ENCODE measurements at regions not wholly inside any gene's neighbourhood (a gene's known extent, or its start where the extent isn't known, plus 50 kb on each side); places are given as distances from the start of the nearest gene placed in this dataset.

DNA sequence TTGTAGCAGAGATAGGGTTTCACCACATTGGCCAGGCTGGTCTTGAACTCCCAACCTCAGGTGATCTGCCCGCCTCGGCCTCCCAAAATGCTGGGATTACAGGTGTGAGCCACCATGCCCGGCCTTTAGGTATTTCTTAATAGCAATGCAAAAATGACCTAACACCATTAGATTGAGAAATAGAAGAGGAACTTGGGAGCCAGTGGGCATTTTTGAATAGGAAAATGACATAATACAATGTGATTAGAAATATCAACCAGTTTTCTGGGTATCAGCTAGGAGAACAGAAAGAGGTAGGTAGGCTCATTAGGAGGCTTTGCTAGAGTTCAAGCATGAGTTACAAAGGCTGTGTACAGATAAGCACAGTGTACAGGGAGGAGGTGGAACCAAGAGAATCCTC, 101.8 kb upstream of the TBC1D5 start:
- no peaks in the 10 kb centered on the region for H3K27me3 Mint-ChIP-seq
- H3K4me3 Mint-ChIP-seq (ENCODE audit: low read depth) = no peak overlapping the region
- no peak for TF ChIP-seq CTCF (IDR thresholded peaks at IDR 0.05; ENCODE audit: unreplicated experiment)
- H3K4me1 Mint-ChIP-seq (ENCODE audit: low read depth) = peaks cover 3% of the 10 kb centered on the region
- DNase-seq (ENCODE audit: low spot score, unreplicated experiment) = no peak
- H3K9me3 Mint-ChIP-seq (ENCODE audit: low read depth) = no peaks in the 10 kb centered on the region
- H3K36me3 Mint-ChIP-seq (ENCODE audit: insufficient read depth) = no peaks in the 10 kb centered on the region
- H3K27ac Mint-ChIP-seq = no peak overlapping the region

DNA sequence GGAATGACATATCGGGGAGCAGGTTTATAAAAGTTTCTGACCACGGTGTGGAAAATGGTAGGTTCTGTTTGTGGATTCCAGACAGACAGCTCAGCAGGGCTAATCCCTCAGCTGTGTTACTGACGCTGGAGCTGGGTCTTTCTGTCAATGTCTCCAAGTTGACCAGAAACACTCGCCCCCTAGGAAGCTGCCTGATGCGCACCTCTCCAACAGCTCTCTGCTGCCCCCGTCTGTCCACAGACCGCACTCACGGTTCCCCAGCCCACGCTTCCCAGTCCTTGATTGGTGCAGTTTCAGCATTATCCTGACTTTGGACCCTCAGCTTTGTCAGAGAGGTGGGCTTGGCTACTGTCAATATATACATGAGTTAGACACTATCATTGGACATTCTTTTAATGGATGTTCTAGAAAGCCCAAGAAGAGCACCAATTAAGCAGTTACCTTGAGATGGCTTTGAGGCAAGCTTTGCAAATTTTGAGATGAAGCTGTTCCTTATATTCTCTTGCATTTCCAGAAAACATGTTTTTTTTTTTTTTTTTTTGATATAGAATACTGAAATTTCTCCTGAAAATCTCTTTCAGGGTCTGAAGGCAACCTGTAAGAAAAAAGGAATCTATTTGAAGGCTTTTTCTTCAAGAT, 98.9 kb upstream of the TBC1D5 start:
- Mint-ChIP-seq H3K27me3 (no peaks in the 10 kb centered on the region), H3K36me3 (ENCODE audit: insufficient read depth) (no peaks in the 10 kb centered on the region), H3K4me1 (ENCODE audit: low read depth) (peaks cover 5% of the 10 kb centered on the region), H3K27ac (no peak overlapping the region), H3K9me3 (ENCODE audit: low read depth) (no peaks in the 10 kb centered on the region), H3K4me3 (ENCODE audit: low read depth) (no peak overlapping the region)
- peak; percentile 80 for DNase-seq (ENCODE audit: low spot score, unreplicated experiment)
- TF ChIP-seq CTCF (IDR thresholded peaks at IDR 0.05; ENCODE audit: unreplicated experiment) = peak; percentile 97

GRCh38 chr3:17840651-17841050, 98.2 kb upstream of the TBC1D5 start:
- no peaks in the 10 kb centered on the region for H3K27me3 Mint-ChIP-seq
- no peak for DNase-seq (ENCODE audit: low spot score, unreplicated experiment)
- no peak overlapping the region for H3K27ac Mint-ChIP-seq
- peaks cover 5% of the 10 kb centered on the region for H3K4me1 Mint-ChIP-seq (ENCODE audit: low read depth)
- no peaks in the 10 kb centered on the region for H3K9me3 Mint-ChIP-seq (ENCODE audit: low read depth)
- no peak for TF ChIP-seq CTCF (IDR thresholded peaks at IDR 0.05; ENCODE audit: unreplicated experiment)
- H3K36me3 Mint-ChIP-seq (ENCODE audit: insufficient read depth) = no peaks in the 10 kb centered on the region
- H3K4me3 Mint-ChIP-seq (ENCODE audit: low read depth) = no peak overlapping the region

DNA sequence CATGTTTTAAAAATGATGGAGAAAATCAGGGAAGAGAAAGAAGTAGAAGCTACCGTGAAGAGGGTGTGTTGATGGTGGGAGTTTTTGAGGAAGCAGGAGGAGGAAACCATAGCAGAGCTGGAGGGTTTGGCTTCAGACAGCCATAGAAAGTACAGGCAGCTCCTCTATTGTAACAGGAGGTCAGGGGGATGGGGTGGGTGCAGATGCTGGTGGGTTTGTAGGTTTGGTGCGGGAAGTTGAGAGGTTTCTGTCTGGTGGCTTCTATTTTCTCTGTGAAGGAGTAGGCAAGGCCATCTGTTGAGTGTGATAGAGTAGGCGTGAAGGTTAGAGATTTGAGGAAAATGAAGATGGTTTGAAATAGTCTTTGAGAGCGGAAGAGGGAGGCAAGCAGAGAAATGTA, 97.7 kb upstream of the TBC1D5 start:
- no peaks in the 10 kb centered on the region for H3K36me3 Mint-ChIP-seq (ENCODE audit: insufficient read depth)
- H3K27me3 Mint-ChIP-seq = no peaks in the 10 kb centered on the region
- no peak overlapping the region for H3K4me3 Mint-ChIP-seq (ENCODE audit: low read depth)
- no peaks in the 10 kb centered on the region for H3K9me3 Mint-ChIP-seq (ENCODE audit: low read depth)
- TF ChIP-seq CTCF (IDR thresholded peaks at IDR 0.05; ENCODE audit: unreplicated experiment) = no peak
- H3K4me1 Mint-ChIP-seq (ENCODE audit: low read depth) = peaks cover 5% of the 10 kb centered on the region
- no peak for DNase-seq (ENCODE audit: low spot score, unreplicated experiment)
- no peak overlapping the region for H3K27ac Mint-ChIP-seq

DNA sequence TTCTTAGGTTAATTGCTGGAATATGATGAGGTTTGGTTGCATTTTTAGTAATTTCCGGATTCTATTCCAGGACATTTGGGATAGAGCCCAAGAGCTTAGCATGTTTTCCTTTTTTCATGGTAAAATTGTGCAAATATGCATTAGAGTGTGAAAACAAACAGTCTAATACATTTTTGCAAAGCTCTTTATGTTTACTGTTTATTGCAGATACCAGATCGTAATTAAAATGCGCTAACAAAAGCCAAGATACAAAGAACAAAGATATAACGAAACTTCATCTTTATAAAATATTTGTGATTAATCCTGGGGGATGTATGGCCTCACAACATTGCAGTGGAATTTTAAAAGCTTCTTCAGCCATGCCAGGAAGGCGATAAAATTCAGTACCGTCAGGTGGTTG, 94.5 kb upstream of the TBC1D5 start:
- H3K4me3 Mint-ChIP-seq (ENCODE audit: low read depth) = no peak overlapping the region
- DNase-seq (ENCODE audit: low spot score, unreplicated experiment) = no peak
- H3K27me3 Mint-ChIP-seq = no peaks in the 10 kb centered on the region
- no peaks in the 10 kb centered on the region for H3K9me3 Mint-ChIP-seq (ENCODE audit: low read depth)
- no peaks in the 10 kb centered on the region for H3K36me3 Mint-ChIP-seq (ENCODE audit: insufficient read depth)
- peaks cover 5% of the 10 kb centered on the region for H3K4me1 Mint-ChIP-seq (ENCODE audit: low read depth)
- no peak overlapping the region for H3K27ac Mint-ChIP-seq
- no peak for TF ChIP-seq CTCF (IDR thresholded peaks at IDR 0.05; ENCODE audit: unreplicated experiment)

All from progenitor cell of endocrine pancreas (in vitro differentiated cells).